Sciatic nerve (tissue), 2 donors: ENCODE measurements at regions not wholly inside any gene's neighbourhood (a gene's known extent, or its start where the extent isn't known, plus 50 kb on each side); places are given as distances from the start of the nearest gene placed in this dataset.
"Not testable (repeated sequence)": the region's sequence is repeated elsewhere in the genome, so short reads cannot be mapped to it uniquely, and the experiment has no call there.

Source experiments
- ATAC-seq: fragments of 200-7000 bp; cut with Tn5 transposase; one replicate; pipeline ENCODE4 v1.9.1; 2020; ENCODE audit warnings: mild to moderate bottlenecking, moderate library complexity
- DNase-seq: peaks from one replicate; pipeline ENCODE4 v3.0.0-alpha.2; 2020; ENCODE audit warnings: low spot score
- intact Hi-C: fragments of 100-400 bp; cut with DNase I; formaldehyde crosslinking; loops from one replicate; pipeline ENCODE4 v1.14.2; 2022
- donor health status: DM: no; HTN: no; CAD: no.
- donor health status: DM: no; HTN: no; CAD: no.

DNA sequence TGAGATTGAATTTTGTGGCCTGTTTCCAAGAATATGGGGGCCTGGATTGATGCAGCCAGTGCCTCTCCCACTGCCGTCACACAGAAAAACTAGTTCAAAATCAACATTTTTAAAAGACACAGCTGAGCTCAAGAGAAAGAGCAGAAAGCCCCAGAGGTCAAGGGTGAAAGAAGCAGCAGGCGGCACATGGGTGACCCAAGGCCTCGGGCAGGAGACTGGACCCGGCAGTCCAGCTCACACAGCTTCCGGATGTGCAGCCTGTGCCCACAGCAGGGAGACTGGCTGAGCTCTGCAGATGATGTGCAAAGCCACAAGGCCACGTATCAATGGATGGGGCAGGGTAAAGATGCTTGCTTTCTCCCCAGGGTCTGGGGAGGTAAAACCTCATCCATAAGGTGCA, 50.4 kb upstream of the RNF32 start:
- DNase-seq (no peak), ATAC-seq (no peak)
- intact Hi-C loops: no loop called here

DNA sequence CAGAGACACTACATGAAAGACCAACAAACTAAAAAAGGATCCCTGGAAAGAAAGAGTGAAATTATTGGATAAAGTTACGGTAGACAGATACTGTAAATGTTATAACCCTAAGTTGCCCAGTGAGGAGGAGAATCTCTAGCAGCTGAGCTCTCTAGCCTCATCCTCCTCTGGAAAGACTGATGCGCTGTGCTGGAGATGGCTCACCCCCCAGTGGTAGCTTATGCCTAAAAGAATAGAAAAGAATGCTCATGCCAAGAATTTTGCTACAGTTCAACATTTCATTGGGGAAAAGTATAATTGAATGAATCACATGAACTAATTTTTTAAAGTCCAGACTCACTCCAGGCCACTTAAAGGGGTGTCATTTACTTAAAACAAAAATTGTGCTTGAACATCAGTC, 50.8 kb upstream of the RNF32 start:
- ATAC-seq (no peak), DNase-seq (no peak)
- intact Hi-C loops: no loop called here

DNA sequence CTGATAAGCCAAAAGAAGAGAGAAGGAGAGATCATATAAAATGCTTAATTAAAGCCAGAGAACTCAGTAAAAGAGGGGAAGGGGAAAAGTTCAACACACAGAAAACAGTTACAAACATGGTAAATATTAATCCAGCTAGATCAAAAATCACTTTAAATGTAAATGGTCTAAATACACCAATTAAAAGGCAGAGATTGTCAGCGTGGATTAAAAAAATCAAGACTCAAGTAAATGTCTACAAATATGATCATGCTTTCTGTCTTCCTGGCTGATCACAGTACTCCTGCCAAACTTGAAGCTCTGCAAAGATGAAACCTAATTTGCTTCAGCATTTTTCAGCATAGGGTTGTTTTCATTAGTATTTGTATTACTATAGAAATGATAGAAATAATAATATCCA, 54.6 kb upstream of the RNF32 start:
- DNase-seq (no peak), ATAC-seq (no peak)
- intact Hi-C loops: no loop called here

DNA sequence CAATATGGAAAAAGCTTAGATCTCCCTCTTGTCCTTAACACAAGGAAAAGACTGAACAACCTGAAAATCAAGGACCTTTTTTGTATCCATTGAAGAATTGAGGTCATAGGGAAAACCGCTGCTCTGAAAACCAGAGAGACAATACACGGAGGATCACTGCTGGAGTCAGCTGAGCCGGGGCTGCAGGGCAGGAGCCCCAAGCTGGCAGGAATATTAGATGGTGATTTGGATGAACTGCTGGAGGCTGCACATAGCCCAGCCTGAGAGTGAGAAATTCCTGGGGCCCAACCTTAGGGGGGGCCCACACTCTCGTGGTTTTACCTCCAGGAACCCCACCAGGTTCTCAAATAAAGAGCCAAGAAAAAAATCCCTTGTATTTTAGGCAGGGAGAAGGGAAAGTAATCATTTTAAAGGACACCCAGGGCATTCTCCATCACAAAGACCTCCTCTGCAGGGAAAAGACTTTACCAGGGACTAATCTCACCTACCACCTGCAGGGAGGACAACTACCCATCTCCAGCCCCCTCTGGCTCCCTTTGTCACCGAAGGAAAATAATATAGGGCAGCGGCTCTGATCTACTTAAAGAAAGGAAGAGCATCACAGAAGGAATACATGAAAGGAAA, 55.4 kb upstream of the RNF32 start:
- intact Hi-C loops: no loop called here
- DNase-seq: no peak

DNA sequence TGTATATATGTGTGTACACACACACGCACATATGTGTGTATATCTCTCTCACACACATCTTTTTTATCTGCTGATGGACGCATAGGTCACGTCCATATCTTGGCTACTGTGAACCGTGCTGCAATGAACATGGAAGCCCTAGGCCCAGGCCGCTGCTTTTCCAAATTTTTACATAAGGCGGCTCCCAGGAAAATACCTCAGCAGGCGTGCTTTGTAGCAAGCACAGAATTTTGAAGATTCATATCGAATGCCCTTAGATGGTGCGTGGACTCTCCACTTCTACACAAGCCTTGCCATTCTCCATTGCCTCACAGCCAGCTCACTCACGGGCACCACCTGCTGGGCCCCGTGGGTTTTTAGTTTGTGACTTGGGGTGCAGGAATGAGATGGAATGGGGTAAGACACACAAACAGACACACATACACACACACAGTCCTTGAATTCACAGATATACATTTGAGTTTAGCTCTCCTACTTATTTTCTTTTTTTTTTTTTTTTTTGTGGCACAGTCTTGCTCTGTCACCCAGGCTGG, 57.9 kb upstream of the RNF32 start:
- no peak for DNase-seq

More for the DNA sequence above, 55.4 kb upstream of the RNF32 start:
- ATAC-seq: no peak

DNA sequence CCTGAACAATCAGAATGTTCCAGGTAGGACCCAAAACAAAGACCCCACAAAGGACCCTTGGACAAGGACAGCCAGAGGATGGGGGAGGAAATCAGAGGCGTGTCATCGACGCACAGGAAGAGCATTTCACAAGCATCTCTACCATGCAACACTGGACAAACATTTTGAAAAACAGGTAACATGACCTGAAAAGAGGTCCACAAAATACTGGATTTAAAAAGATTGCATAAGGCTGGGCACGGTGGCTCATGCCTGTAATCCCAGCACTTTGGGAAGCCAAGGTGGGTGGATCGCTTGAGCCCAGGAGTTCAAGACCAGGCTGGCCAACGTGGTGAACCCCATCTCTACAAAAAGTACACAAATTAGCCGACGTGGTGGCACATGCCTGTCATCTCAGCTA, 60.5 kb upstream of the RNF32 start:
- DNase-seq (no peak), ATAC-seq (no peak)
- intact Hi-C loops: no loop called here

More for the DNA sequence above, 57.9 kb upstream of the RNF32 start:
- ATAC-seq: no peak
- intact Hi-C loops: no loop called here

- ATAC-seq (no peak), DNase-seq (no peak)
- intact Hi-C loops: no loop called here
Measured at GRCh38 chr7:156579566-156579965, 61.0 kb upstream of the RNF32 start.

DNA sequence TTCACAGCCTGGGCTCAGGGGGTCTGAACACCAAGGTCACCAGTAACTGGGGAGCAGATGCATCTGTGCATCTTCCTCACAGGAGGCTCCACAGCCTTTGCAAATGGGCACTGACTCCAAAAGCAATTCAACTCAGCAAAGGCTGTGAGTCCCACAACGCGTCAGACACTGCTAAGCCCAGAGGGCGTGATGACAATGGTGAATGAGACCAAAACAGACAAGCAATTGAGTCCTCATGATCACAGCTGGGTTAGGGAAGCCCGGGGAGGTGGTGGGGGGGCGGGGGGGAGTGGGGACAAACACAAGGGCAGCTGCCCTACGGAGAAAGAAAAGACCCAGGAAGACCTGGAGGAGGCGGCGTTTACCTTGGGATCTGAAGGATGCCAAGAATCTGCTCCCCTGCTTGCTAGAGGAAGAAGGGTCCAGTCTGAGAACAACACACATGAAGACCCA, 61.6 kb upstream of the RNF32 start:
- ATAC-seq: no peak
- intact Hi-C loops: no loop called here
- no peak for DNase-seq

DNA sequence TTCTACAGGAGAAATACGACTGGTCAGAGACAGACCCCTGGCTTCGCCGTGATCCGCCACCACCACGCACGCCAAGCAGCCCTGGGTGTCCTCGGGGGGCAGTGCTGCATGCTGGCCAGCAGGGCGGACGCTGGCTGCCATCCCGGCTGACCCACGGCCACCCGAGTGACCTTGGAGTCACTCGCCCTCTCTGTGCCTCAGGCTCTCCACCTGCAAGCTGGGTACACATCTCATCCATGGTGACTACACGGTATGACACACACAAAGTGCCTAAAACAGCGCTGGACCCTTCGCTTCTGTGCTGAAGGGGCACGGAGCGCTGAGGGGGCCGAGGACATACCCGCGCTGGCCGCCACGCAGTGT, 62.0 kb upstream of the RNF32 start:
- intact Hi-C loops: no loop called here
- ATAC-seq (no peak), DNase-seq (no peak)

GRCh38 chr7:156577645-156578577, 62.7 kb upstream of the RNF32 start:
- ATAC-seq (no peak), DNase-seq (no peak)
- intact Hi-C loops: no loop called here

DNA sequence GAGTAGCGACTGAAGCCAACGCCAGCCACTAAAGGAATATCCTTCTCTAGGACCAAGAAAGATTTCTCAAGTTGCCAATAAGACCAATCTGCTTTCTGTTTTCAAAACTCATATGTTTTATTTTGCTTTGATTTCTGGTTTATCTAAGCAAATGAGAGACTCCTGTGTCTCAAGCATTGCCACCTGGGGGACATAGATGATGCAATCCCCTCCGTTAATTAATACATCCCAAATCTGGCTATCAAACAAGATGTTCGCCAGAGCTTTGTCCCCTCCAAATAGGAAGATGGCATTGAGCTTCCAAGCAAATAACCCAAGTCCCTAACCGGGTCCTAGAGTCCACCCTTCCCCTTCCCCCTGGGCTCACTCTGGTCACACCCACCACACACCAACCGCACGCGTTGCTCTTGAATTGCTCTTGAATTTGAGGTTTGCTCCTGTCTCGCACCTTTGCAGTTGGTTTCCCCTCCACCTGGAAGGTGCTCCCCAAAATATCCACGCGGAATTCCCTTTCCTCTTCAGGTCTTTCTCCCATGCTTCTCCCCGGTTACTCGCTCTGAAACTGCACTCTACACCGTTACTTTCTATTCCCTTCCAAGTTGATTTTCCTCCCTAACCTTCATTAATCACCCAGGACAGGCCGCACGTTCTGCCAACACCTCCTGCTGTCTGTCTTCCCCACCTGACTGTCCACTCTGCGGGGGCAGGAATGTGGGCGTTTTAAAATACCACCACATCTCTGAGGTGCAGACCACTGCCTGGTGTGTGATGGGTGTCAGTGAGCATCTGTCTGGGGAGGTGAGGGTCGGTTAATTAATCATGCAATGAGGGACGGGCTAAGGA, 64.1 kb upstream of the RNF32 start:
- intact Hi-C loops: no loop called here
- ATAC-seq: no peak
- no peak for DNase-seq

GRCh38 chr7:156568258-156568657, 72.3 kb upstream of the RNF32 start:
- intact Hi-C loops: loop anchor here (5.0 kb wide), 1 partner anchor 621 kb away; no protein-coding TSS in a partner anchor
- no peak for DNase-seq
- no peak for ATAC-seq

- no peak for ATAC-seq
- DNase-seq: no peak
- intact Hi-C loops: loop anchor here (5.0 kb wide), 1 partner anchor 620 kb away; no protein-coding TSS in a partner anchor
Measured at GRCh38 chr7:156566812-156567549, 73.6 kb upstream of the RNF32 start.

GRCh38 chr7:156565002-156565401, 75.6 kb upstream of the RNF32 start:
- ATAC-seq, DNase-seq: not testable (repeated sequence)
- intact Hi-C loops: loop anchor here (5.0 kb wide), 1 partner anchor 618 kb away; no protein-coding TSS in a partner anchor

GRCh38 chr7:156560696-156561095, 79.9 kb upstream of the RNF32 start:
- no peak for DNase-seq
- intact Hi-C loops: no loop called here
- no peak for ATAC-seq

GRCh38 chr7:156560075-156560474, 80.5 kb upstream of the RNF32 start:
- DNase-seq: no peak
- intact Hi-C loops: no loop called here
- no peak for ATAC-seq

- intact Hi-C loops: no loop called here
- DNase-seq (no peak), ATAC-seq (no peak)
Measured at GRCh38 chr7:156559001-156559400, 81.6 kb upstream of the RNF32 start.

DNA sequence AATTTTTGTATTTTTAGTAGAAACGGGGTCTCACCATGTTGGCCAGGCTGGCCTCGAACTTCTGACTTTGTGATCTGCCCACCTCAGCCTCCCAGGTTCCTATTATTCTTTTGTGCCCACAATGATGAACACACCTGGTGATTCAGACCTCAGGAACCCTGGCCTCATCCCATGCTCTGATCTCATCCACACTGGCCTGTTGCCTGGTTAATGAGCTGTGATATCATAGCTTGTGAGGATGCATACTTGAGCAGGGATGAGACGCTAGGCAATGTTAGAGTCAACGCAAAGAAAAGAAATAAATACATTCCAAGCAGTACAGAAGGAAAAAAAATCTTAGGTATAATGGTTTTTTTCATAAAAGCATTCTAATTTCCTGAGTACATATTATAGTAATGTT, 82.4 kb upstream of the RNF32 start:
- ATAC-seq (no peak), DNase-seq (no peak)
- intact Hi-C loops: no loop called here

GRCh38 chr7:156556083-156556482, 84.5 kb upstream of the RNF32 start:
- ATAC-seq: no peak

More at GRCh38 chr7:156556083-156556482, 84.5 kb upstream of the RNF32 start:
- DNase-seq: no peak
- intact Hi-C loops: no loop called here
